GM10266 (cell line): ENCODE measurements at regions not wholly inside any gene's neighbourhood (a gene's known extent, or its start where the extent isn't known, plus 50 kb on each side); places are given as distances from the start of the nearest gene placed in this dataset.

Experiments used
- DNase-seq: peaks from one replicate; pipeline ENCODE4 v3.0.0; 2012; ENCODE audit errors: extremely low spot score
- TF ChIP-seq, protein P1 (sequence below): IDR thresholded peaks from 2 replicates; pipeline ENCODE4 v1.5.1; 2012; ENCODE audit warnings: mild to moderate bottlenecking, low read depth; ENCODE audit not compliant: control insufficient read depth, insufficient read depth; ENCODE audit errors: missing control alignments

- TF ChIP-seq, protein P1, sequence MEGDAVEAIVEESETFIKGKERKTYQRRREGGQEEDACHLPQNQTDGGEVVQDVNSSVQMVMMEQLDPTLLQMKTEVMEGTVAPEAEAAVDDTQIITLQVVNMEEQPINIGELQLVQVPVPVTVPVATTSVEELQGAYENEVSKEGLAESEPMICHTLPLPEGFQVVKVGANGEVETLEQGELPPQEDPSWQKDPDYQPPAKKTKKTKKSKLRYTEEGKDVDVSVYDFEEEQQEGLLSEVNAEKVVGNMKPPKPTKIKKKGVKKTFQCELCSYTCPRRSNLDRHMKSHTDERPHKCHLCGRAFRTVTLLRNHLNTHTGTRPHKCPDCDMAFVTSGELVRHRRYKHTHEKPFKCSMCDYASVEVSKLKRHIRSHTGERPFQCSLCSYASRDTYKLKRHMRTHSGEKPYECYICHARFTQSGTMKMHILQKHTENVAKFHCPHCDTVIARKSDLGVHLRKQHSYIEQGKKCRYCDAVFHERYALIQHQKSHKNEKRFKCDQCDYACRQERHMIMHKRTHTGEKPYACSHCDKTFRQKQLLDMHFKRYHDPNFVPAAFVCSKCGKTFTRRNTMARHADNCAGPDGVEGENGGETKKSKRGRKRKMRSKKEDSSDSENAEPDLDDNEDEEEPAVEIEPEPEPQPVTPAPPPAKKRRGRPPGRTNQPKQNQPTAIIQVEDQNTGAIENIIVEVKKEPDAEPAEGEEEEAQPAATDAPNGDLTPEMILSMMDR = no peak
- no peak for DNase-seq
Observed at GRCh38 chr20:57831326-57831992, 121.6 kb upstream of the PMEPA1 start.

DNA sequence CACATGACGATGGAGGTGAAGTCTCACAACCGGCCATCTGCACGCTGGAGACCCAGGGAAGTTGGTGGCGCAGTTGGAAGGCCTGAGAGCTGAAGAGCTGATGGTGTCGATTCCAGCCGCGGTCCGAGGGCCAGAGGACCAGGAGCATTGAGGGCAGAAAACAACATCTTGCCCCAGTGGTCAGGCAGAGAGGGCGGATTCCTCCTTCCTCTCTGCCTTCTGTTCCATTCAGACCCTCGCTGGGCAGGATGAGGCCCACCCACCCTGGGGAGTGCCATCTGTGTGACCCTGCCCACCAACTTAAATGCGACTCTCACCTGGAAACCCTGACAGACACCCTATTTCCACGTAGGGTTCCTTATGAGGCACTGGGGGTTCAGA, 120.7 kb upstream of the PMEPA1 start:
- DNase-seq = no peak
- TF ChIP-seq, protein P1 = no peak

- DNase-seq = no peak
- TF ChIP-seq, protein P1 = no peak
Observed at GRCh38 chr20:57829805-57830514, 120.1 kb upstream of the PMEPA1 start.

GRCh38 chr20:57829336-57829735, 119.5 kb upstream of the PMEPA1 start:
- TF ChIP-seq, protein P1 = no peak
- no peak for DNase-seq

DNA sequence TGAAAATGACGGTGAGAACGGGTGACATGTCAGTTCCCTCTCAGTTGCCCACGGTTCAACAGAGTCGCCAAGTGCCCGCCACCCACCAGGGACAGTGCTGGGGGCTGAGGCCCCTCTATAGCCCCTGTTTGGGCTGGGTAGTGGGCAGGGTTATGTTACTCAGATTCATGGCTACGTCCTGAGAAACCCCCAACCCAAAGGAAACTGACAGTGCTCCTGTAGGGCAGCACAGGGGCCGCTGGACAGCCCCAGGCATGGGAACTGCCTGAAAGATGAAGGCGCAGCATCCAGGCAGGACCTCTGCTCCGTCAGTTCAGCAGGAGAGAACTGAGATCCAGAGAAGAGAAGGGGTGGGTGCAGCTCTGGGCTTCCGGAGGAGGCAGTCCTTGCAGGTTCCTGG, 118.9 kb upstream of the PMEPA1 start:
- TF ChIP-seq, protein P1 = no peak
- DNase-seq = no peak

GRCh38 chr20:57826666-57827287, 117.0 kb upstream of the PMEPA1 start:
- TF ChIP-seq, protein P1 = no peak
- DNase-seq = no peak

DNA sequence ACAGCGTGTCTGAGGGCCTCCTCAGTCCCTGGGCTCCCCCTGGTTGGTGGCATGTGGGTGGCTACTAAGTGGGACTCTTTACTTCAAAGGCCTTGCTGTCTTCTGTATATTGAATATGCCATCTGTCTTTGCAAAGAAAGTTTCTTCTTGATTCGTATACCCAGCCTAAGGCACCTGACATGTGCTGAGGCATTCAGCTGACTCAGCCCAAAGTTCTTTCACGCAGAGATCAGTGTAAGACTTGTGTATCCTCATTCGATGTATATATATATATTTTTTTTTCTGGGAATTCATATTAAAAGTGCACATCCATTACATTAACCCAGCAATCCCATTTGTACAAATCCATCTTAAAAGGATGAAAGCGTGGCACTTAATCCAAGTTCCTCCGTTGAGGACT, 115.1 kb upstream of the PMEPA1 start:
- DNase-seq = no peak
- TF ChIP-seq, protein P1 = no peak
